Chondrocyte (in vitro differentiated cells): ENCODE measurements at regions not wholly inside any gene's neighbourhood (a gene's known extent, or its start where the extent isn't known, plus 50 kb on each side); places are given as distances from the start of the nearest gene placed in this dataset.

Experiments
- DNase-seq: peaks from one replicate; pipeline ENCODE4 v3.0.0; 2021; ENCODE audit warnings: mixed read lengths, low spot score
- H3K27ac Mint-ChIP-seq: one replicate; pipeline ENCODE4 v1.8.0; 2021; ENCODE audit warnings: mild to moderate bottlenecking, moderate library complexity, mixed read lengths; ENCODE audit not compliant: unreplicated experiment
- H3K27me3 Mint-ChIP-seq: 2 replicates; pipeline ENCODE4 v1.8.0; 2021; ENCODE audit warnings: low read depth, mixed read lengths
- H3K36me3 Mint-ChIP-seq: 2 replicates; pipeline ENCODE4 v1.8.0; 2021; ENCODE audit warnings: low read depth, mixed read lengths
- H3K4me1 Mint-ChIP-seq: 2 replicates; pipeline ENCODE4 v1.8.0; 2021; ENCODE audit warnings: low read depth, mild to moderate bottlenecking, mixed read lengths
- H3K4me3 Mint-ChIP-seq: one replicate; pipeline ENCODE4 v1.8.0; 2021; ENCODE audit warnings: mild to moderate bottlenecking, moderate library complexity, mixed read lengths; ENCODE audit not compliant: unreplicated experiment
- H3K9me3 Mint-ChIP-seq: 2 replicates; pipeline ENCODE4 v1.8.0; 2021; ENCODE audit warnings: low read depth, mixed read lengths
- CTCF ChIP-seq: fragments of 200-600 bp; sonication (generic); IDR thresholded peaks from 2 replicates; pipeline ENCODE4 v1.5.0; 2021; ENCODE audit warnings: antibody characterized with exemption, mild to moderate bottlenecking, moderate library complexity

- H3K36me3 Mint-ChIP-seq = peaks cover 1% of the 10 kb centered on the region
- H3K27ac Mint-ChIP-seq = no peak overlapping the region
- H3K4me1 Mint-ChIP-seq = no peaks in the 10 kb centered on the region
- no peaks in the 10 kb centered on the region for H3K27me3 Mint-ChIP-seq
- TF ChIP-seq CTCF = no peak
- no peaks in the 10 kb centered on the region for H3K9me3 Mint-ChIP-seq
- H3K4me3 Mint-ChIP-seq = no peak overlapping the region
- no peak for DNase-seq
Observed at GRCh38 chr18:22020127-22020866, 149.1 kb upstream of the GATA6 start.

GRCh38 chr18:22020867-22021370 is 148.5 kb upstream of the GATA6 start:
- peaks cover 1% of the 10 kb centered on the region for H3K36me3 Mint-ChIP-seq
- TF ChIP-seq CTCF = no peak
- no peaks in the 10 kb centered on the region for H3K4me1 Mint-ChIP-seq
- H3K27ac Mint-ChIP-seq = no peak overlapping the region
- no peaks in the 10 kb centered on the region for H3K9me3 Mint-ChIP-seq
- H3K4me3 Mint-ChIP-seq = no peak overlapping the region
- no peaks in the 10 kb centered on the region for H3K27me3 Mint-ChIP-seq
- no peak for DNase-seq

- no peak for DNase-seq
- Mint-ChIP-seq H3K4me1 (no peaks in the 10 kb centered on the region), H3K27ac (no peak overlapping the region), H3K9me3 (no peaks in the 10 kb centered on the region), H3K4me3 (no peak overlapping the region), H3K36me3 (peaks cover 1% of the 10 kb centered on the region), H3K27me3 (no peaks in the 10 kb centered on the region)
- no peak for TF ChIP-seq CTCF
Observed at GRCh38 chr18:22021701-22022100, 147.7 kb upstream of the GATA6 start.

GRCh38 chr18:22024924-22025323 is 144.5 kb upstream of the GATA6 start:
- no peak for TF ChIP-seq CTCF
- Mint-ChIP-seq H3K36me3 (no peaks in the 10 kb centered on the region), H3K27me3 (peaks cover 3% of the 10 kb centered on the region), H3K9me3 (no peaks in the 10 kb centered on the region), H3K4me3 (no peak overlapping the region), H3K4me1 (no peaks in the 10 kb centered on the region), H3K27ac (no peak overlapping the region)
- no peak for DNase-seq

GRCh38 chr18:22026362-22026761 is 143.0 kb upstream of the GATA6 start:
- H3K9me3 Mint-ChIP-seq = no peaks in the 10 kb centered on the region
- H3K27ac Mint-ChIP-seq = no peak overlapping the region
- no peak for TF ChIP-seq CTCF
- no peaks in the 10 kb centered on the region for H3K36me3 Mint-ChIP-seq
- no peak overlapping the region for H3K4me3 Mint-ChIP-seq
- peaks cover 3% of the 10 kb centered on the region for H3K27me3 Mint-ChIP-seq
- DNase-seq = no peak
- no peaks in the 10 kb centered on the region for H3K4me1 Mint-ChIP-seq
